GM19463 (cell line): ENCODE measurements at regions not wholly inside any gene's neighbourhood (a gene's known extent, or its start where the extent isn't known, plus 50 kb on each side); places are given as distances from the start of the nearest gene placed in this dataset.

Experiments used
- ATAC-seq: cut with Tn5 transposase; IDR thresholded peaks from one replicate; pipeline ENCODE4 v1.9.1; 2021; ENCODE audit warnings: mild to moderate bottlenecking, moderate library complexity; ENCODE audit not compliant: unreplicated experiment

- ATAC-seq: no peak
Observed at GRCh38 chr4:177105536-177105935, 204.1 kb upstream of the NEIL3 start.

GRCh38 chr4:177107288-177107921 lies 202.3 kb upstream of the NEIL3 start:
- ATAC-seq: no peak

GRCh38 chr4:177108708-177109107 lies 201.0 kb upstream of the NEIL3 start:
- no peak for ATAC-seq

GRCh38 chr4:177109769-177110168 lies 199.9 kb upstream of the NEIL3 start:
- ATAC-seq: no peak

- ATAC-seq: no peak
Observed at GRCh38 chr4:177116161-177116560, 193.5 kb upstream of the NEIL3 start.

- ATAC-seq: no peak
Observed at GRCh38 chr4:177117256-177117655, 192.4 kb upstream of the NEIL3 start.

GRCh38 chr4:177118596-177118995 lies 191.1 kb upstream of the NEIL3 start:
- ATAC-seq: no peak

- no peak for ATAC-seq
Observed at GRCh38 chr4:177119021-177119471, 190.6 kb upstream of the NEIL3 start.

GRCh38 chr4:177119691-177120090 lies 190.0 kb upstream of the NEIL3 start:
- no peak for ATAC-seq

GRCh38 chr4:177123811-177124210 lies 185.9 kb upstream of the NEIL3 start:
- no peak for ATAC-seq

GRCh38 chr4:177124349-177125064 lies 185.2 kb upstream of the NEIL3 start:
- no peak for ATAC-seq

- ATAC-seq: no peak
Observed at GRCh38 chr4:177125656-177126055, 184.0 kb upstream of the NEIL3 start.

- no peak for ATAC-seq
Observed at GRCh38 chr4:177127658-177128057, 182.0 kb upstream of the NEIL3 start.

- no peak for ATAC-seq
Observed at GRCh38 chr4:177128306-177128705, 181.4 kb upstream of the NEIL3 start.

- no peak for ATAC-seq
Observed at GRCh38 chr4:177131736-177132135, 177.9 kb upstream of the NEIL3 start.

GRCh38 chr4:177147668-177148067 lies 162.0 kb upstream of the NEIL3 start:
- no peak for ATAC-seq

- ATAC-seq: no peak
Observed at GRCh38 chr4:177155454-177155853, 154.2 kb upstream of the NEIL3 start.

- ATAC-seq: no peak
Observed at GRCh38 chr4:177159600-177159999, 150.1 kb upstream of the NEIL3 start.

GRCh38 chr4:177161781-177162180 lies 147.9 kb upstream of the NEIL3 start:
- no peak for ATAC-seq

GRCh38 chr4:177163532-177163931 lies 146.1 kb upstream of the NEIL3 start:
- ATAC-seq: no peak

- ATAC-seq: no peak
Observed at GRCh38 chr4:177171588-177171987, 138.1 kb upstream of the NEIL3 start.

- no peak for ATAC-seq
Observed at GRCh38 chr4:177175473-177175872, 134.2 kb upstream of the NEIL3 start.
